Smooth muscle cell (in vitro differentiated cells): ENCODE measurements at regions not wholly inside any gene's neighbourhood (a gene's known extent, or its start where the extent isn't known, plus 50 kb on each side); places are given as distances from the start of the nearest gene placed in this dataset.

Experiments
- DNase-seq: peaks from one replicate; lab custom pipeline; 2025; ENCODE audit not compliant: unreplicated experiment; lab: John Stamatoyannopoulos, UW
- H2AFZ ChIP-seq: fragments of 200-600 bp; sonication (generic); 2 replicates; pipeline ENCODE4 v1.6.0; 2016; ENCODE audit warnings: antibody characterized with exemption, low read depth, mild to moderate bottlenecking
- H3F3A ChIP-seq: fragments of 200-600 bp; sonication (generic); 2 replicates; pipeline ENCODE4 v1.6.0; 2017; ENCODE audit warnings: antibody characterized with exemption, low read depth
- H3K27ac ChIP-seq: fragments of 200-600 bp; sonication (generic); 2 replicates; pipeline ENCODE4 v1.5.1; 2016; ENCODE audit warnings: low read depth, mild to moderate bottlenecking
- H3K27me3 ChIP-seq: fragments of 200-600 bp; sonication (generic); 2 replicates; pipeline ENCODE4 v1.6.1; 2016; ENCODE audit warnings: low read depth, mild to moderate bottlenecking
- H3K36me3 ChIP-seq: fragments of 200-600 bp; sonication (generic); 2 replicates; pipeline ENCODE4 v1.5.1; 2016; ENCODE audit warnings: low read depth
- H3K4me1 ChIP-seq: fragments of 200-600 bp; sonication (generic); 2 replicates; pipeline ENCODE4 v1.5.1; 2016; ENCODE audit warnings: low read depth
- H3K4me2 ChIP-seq: fragments of 200-600 bp; sonication (generic); 2 replicates; pipeline ENCODE4 v1.6.0; 2016; ENCODE audit warnings: mild to moderate bottlenecking
- H3K4me3 ChIP-seq: fragments of 200-600 bp; sonication (generic); 2 replicates; pipeline ENCODE4 v1.5.1; 2016; ENCODE audit warnings: mild to moderate bottlenecking
- H3K79me2 ChIP-seq: fragments of 200-600 bp; sonication (generic); 2 replicates; pipeline ENCODE4 v1.6.0; 2016; ENCODE audit warnings: low read depth, mild to moderate bottlenecking
- H3K9ac ChIP-seq: fragments of 200-600 bp; sonication (generic); 2 replicates; pipeline ENCODE4 v1.6.0; 2016; ENCODE audit warnings: low read depth
- H3K9me3 ChIP-seq: fragments of 200-600 bp; sonication (generic); replicated peaks from 2 replicates; pipeline ENCODE4 v1.5.1; 2016; ENCODE audit warnings: low read depth
- H4K20me1 ChIP-seq: fragments of 200-600 bp; sonication (generic); 2 replicates; pipeline ENCODE4 v1.6.0; 2016; ENCODE audit warnings: low read depth
- CTCF ChIP-seq: fragments of 200-600 bp; sonication (generic); IDR thresholded peaks from 2 replicates; pipeline ENCODE4 v1.5.1; 2017; ENCODE audit warnings: borderline replicate concordance, mild to moderate bottlenecking, antibody characterized with exemption; ENCODE audit not compliant: insufficient read depth, poor library complexity, severe bottlenecking
- WGBS: methylation state at CpG from one replicate; pipeline ENCODE4 v1.1.7; 2016; ENCODE audit warnings: low lambda C conversion rate; 5-methylcytosine and 5-hydroxymethylcytosine counted together

- no peak overlapping the region for H3K9ac ChIP-seq
- H3K9me3 ChIP-seq = no peaks in the 10 kb centered on the region
- no peak overlapping the region for H3K4me3 ChIP-seq
- WGBS = 97% methylated on average over 1 of the region's 1 CpG
- H3K27me3 ChIP-seq = peaks cover 36% of the 10 kb centered on the region
- H3K36me3 ChIP-seq = no peaks in the 10 kb centered on the region
- no peaks in the 10 kb centered on the region for H3K79me2 ChIP-seq
- no peak for DNase-seq
- no peak overlapping the region for H3K27ac ChIP-seq
- no peaks in the 10 kb centered on the region for H3F3A ChIP-seq
- no peaks in the 10 kb centered on the region for H4K20me1 ChIP-seq
- H2AFZ ChIP-seq = no peak overlapping the region
- TF ChIP-seq CTCF = no peak
- no peaks in the 10 kb centered on the region for H3K4me1 ChIP-seq
- no peak overlapping the region for H3K4me2 ChIP-seq
Observed at GRCh38 chr1:22368125-22368524, 83.5 kb upstream of the ZBTB40 start.

- no peak for DNase-seq
- no peak for TF ChIP-seq CTCF
- Histone ChIP-seq H3K9me3 (no peaks in the 10 kb centered on the region), H3K4me2 (no peak overlapping the region), H3K4me3 (no peak overlapping the region), H2AFZ (no peak overlapping the region), H3F3A (no peaks in the 10 kb centered on the region), H3K36me3 (no peaks in the 10 kb centered on the region), H3K4me1 (no peaks in the 10 kb centered on the region), H3K27ac (no peak overlapping the region), H4K20me1 (no peaks in the 10 kb centered on the region), H3K9ac (no peak overlapping the region), H3K79me2 (no peaks in the 10 kb centered on the region), H3K27me3 (peaks cover 31% of the 10 kb centered on the region)
- 90% methylated on average over 11 of the region's 11 CpGs for WGBS
Observed at GRCh38 chr1:22369294-22370189, 82.1 kb upstream of the ZBTB40 start.

- no peak overlapping the region for H3K4me3 ChIP-seq
- no peak overlapping the region for H3K9ac ChIP-seq
- no peak for TF ChIP-seq CTCF
- no peaks in the 10 kb centered on the region for H3K79me2 ChIP-seq
- H3K9me3 ChIP-seq = no peaks in the 10 kb centered on the region
- H3K36me3 ChIP-seq = no peaks in the 10 kb centered on the region
- no peak overlapping the region for H3K4me2 ChIP-seq
- H3K27me3 ChIP-seq = peaks cover 31% of the 10 kb centered on the region
- WGBS = 78% methylated on average over 1 of the region's 1 CpG
- H3F3A ChIP-seq = no peaks in the 10 kb centered on the region
- H4K20me1 ChIP-seq = no peaks in the 10 kb centered on the region
- no peak for DNase-seq
- no peak overlapping the region for H2AFZ ChIP-seq
- H3K27ac ChIP-seq = no peak overlapping the region
- no peaks in the 10 kb centered on the region for H3K4me1 ChIP-seq
Observed at GRCh38 chr1:22370190-22370498, 81.5 kb upstream of the ZBTB40 start.

- Histone ChIP-seq H4K20me1 (no peaks in the 10 kb centered on the region), H3K27ac (no peak overlapping the region), H2AFZ (no peak overlapping the region), H3K4me2 (no peak overlapping the region), H3K9me3 (no peaks in the 10 kb centered on the region), H3K4me3 (no peak overlapping the region), H3K79me2 (no peaks in the 10 kb centered on the region), H3K9ac (no peak overlapping the region), H3K27me3 (peaks cover 31% of the 10 kb centered on the region), H3K4me1 (no peaks in the 10 kb centered on the region), H3K36me3 (no peaks in the 10 kb centered on the region), H3F3A (no peaks in the 10 kb centered on the region)
- no peak for DNase-seq
- no peak for TF ChIP-seq CTCF
- WGBS = 93% methylated on average over 5 of the region's 5 CpGs
Observed at GRCh38 chr1:22371408-22371807, 80.2 kb upstream of the ZBTB40 start.
